GM18868 (cell line): ENCODE measurements at regions not wholly inside any gene's neighbourhood (a gene's known extent, or its start where the extent isn't known, plus 50 kb on each side); places are given as distances from the start of the nearest gene placed in this dataset.

Experiments
- ATAC-seq: cut with Tn5 transposase; IDR thresholded peaks from one replicate; pipeline ENCODE4 v1.9.1; 2021; ENCODE audit warnings: mild to moderate bottlenecking, moderate library complexity; ENCODE audit not compliant: unreplicated experiment

- ATAC-seq, result no peak
These were observed 880.1 kb upstream of the FBXO33 start for GRCh38 chr14:40312296-40312695.

- ATAC-seq, result no peak
These were observed 876.9 kb upstream of the FBXO33 start for GRCh38 chr14:40309124-40309523.

GRCh38 chr14:40308240-40308639, 876.0 kb upstream of the FBXO33 start:
- ATAC-seq, result no peak

GRCh38 chr14:40296821-40297220, 864.6 kb upstream of the FBXO33 start:
- ATAC-seq, result no peak

- ATAC-seq, result no peak
These were observed 860.4 kb upstream of the FBXO33 start for GRCh38 chr14:40292664-40293063.

GRCh38 chr14:40282196-40282595, 850.0 kb upstream of the FBXO33 start:
- ATAC-seq, result no peak

- no peak for ATAC-seq
These were observed 848.4 kb upstream of the FBXO33 start for GRCh38 chr14:40280652-40281051.

- no peak for ATAC-seq
These were observed 841.2 kb upstream of the FBXO33 start for GRCh38 chr14:40273417-40273816.

GRCh38 chr14:40271480-40271879, 839.2 kb upstream of the FBXO33 start:
- no peak for ATAC-seq

GRCh38 chr14:40269436-40269835, 837.2 kb upstream of the FBXO33 start:
- ATAC-seq, result no peak

GRCh38 chr14:40268236-40268635, 836.0 kb upstream of the FBXO33 start:
- no peak for ATAC-seq

- no peak for ATAC-seq
These were observed 832.9 kb upstream of the FBXO33 start for GRCh38 chr14:40265096-40265495.

- no peak for ATAC-seq
These were observed 820.7 kb upstream of the FBXO33 start for GRCh38 chr14:40252817-40253447.

- ATAC-seq, result no peak
These were observed 816.4 kb upstream of the FBXO33 start for GRCh38 chr14:40248671-40249070.

- ATAC-seq, result no peak
These were observed 808.1 kb upstream of the FBXO33 start for GRCh38 chr14:40240245-40240859.

- no peak for ATAC-seq
These were observed 800.1 kb upstream of the FBXO33 start for GRCh38 chr14:40232302-40232701.

- no peak for ATAC-seq
These were observed 797.4 kb upstream of the FBXO33 start for GRCh38 chr14:40229676-40230075.

- no peak for ATAC-seq
These were observed 790.8 kb upstream of the FBXO33 start for GRCh38 chr14:40222996-40223395.

GRCh38 chr14:40221428-40221827, 789.2 kb upstream of the FBXO33 start:
- no peak for ATAC-seq

- no peak for ATAC-seq
These were observed 786.8 kb upstream of the FBXO33 start for GRCh38 chr14:40219032-40219431.

- ATAC-seq, result peak; percentile 54
These were observed 786.2 kb upstream of the FBXO33 start for GRCh38 chr14:40218282-40218941.

GRCh38 chr14:40216976-40217375, 784.7 kb upstream of the FBXO33 start:
- ATAC-seq, result no peak
